ENCODE measurements at regions not wholly inside any gene's neighbourhood (a gene's known extent, or its start where the extent isn't known, plus 50 kb on each side); places are given as distances from the start of the nearest gene placed in this dataset.
"Not testable (repeated sequence)": the region's sequence is repeated elsewhere in the genome, so short reads cannot be mapped to it uniquely, and the experiment has no call there.

- DNase-seq, result no peak
Observed at GRCh38 chr3:181530584-181530983, 181.1 kb upstream of the SOX2 start.

- DNase-seq, result no peak
Observed at GRCh38 chr3:181521831-181522230, 189.9 kb upstream of the SOX2 start.

GRCh38 chr3:181518222-181518621 lies 193.5 kb upstream of the SOX2 start:
- DNase-seq, result no peak

GRCh38 chr3:181512787-181513186 lies 198.9 kb upstream of the SOX2 start:
- DNase-seq, result no peak

DNA sequence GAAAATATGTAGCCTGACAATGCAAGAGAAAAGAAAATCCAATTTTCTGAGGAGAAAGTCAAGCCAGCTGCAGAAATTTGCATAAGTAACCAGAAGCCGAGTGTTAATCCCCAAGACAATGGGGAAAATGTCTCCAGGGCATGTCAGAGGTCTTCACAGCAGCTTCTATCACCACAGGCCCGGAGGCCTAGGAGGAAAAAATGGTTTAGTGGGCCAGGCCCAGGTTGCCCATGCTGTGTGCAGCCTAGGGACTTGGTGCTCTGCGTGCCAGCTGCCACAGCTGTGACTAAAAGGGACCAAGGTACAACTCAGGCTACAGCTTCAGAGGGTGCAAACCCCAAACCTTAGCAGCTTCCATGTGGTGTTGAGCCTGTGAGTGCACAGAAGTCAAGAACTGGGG lies 201.2 kb upstream of the SOX2 start:
- no peak for DNase-seq

DNA sequence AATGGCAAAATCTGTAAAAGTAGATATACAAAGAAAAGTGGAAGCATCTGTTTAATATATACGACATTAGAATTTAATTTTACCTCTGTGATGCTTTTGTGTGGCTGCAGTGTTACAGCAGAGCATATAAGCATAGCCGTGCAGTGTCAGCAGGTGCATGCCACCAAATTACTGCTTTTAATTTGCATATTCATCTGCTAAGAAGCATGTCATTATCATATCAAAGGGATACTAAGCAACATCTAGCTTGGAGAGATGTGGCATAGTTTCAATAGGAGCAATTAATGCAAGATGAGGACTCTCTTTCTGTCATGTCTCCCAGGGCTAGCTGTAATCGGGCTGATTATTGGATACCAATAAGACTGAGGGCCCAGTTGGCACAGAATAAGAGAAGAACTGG lies 214.4 kb upstream of the SOX2 start:
- DNase-seq, result no peak

GRCh38 chr3:181493423-181493822 lies 218.3 kb upstream of the SOX2 start:
- DNase-seq, result no peak

DNA sequence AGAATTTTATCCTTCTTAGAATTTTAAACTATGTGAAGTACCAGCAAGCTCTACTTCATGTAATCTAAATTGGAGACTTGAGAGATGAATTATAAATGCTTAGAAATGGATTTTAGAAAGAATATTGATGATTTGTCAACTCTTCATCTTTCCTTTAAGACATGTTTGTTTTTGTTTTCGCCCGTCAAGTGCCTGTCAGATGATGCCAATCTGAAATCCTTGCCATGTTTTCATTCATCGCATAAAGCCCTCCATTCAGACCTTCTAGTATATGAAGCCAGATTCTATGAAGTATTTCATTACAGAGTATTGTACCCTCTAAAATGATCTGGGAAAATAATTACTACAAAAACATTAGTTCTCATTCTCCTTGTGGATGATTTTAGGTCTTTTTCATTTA lies 223.2 kb upstream of the SOX2 start:
- no peak for DNase-seq

- no peak for DNase-seq
Observed at GRCh38 chr3:181487236-181487978, 224.3 kb upstream of the SOX2 start.

DNA sequence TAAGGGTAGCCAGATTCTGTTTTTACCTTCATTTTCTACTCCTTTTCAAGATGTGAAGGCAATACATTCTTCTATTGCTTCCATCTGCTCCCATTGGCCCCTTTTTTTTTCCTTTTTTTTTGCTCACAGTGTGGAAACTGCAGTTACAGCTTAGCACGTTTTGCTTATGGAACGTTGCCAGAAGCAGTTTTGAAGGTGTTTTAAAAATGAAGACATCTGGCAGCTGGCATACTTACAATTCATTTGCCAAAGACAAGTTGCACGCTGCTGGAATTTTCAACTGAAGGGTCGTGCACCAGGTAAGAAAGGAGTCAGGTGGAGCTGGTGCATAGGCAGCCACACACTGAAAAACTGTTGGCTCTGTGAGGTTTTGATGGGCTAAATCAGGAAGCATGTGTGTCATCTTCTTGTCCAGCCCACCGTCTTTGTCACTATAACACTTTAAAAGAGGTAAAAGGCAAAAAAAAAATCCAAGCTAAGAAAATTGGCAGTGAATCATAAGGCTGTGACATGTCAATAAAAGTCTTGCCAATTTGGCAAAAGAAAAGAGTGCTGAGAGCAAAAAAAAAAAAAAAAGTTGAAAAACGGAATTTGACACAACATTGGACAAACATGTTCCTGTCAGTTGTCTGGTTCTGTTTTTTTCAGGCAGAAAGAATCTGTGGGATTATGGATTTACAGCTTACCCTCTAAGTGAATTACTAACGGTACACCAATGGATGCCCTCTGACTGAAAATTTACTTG lies 225.4 kb upstream of the SOX2 start:
- no peak for DNase-seq

- no peak for DNase-seq
Observed at GRCh38 chr3:181484026-181484425, 227.7 kb upstream of the SOX2 start.

GRCh38 chr3:181475146-181475545 lies 236.6 kb upstream of the SOX2 start:
- not testable (repeated sequence) for DNase-seq

DNA sequence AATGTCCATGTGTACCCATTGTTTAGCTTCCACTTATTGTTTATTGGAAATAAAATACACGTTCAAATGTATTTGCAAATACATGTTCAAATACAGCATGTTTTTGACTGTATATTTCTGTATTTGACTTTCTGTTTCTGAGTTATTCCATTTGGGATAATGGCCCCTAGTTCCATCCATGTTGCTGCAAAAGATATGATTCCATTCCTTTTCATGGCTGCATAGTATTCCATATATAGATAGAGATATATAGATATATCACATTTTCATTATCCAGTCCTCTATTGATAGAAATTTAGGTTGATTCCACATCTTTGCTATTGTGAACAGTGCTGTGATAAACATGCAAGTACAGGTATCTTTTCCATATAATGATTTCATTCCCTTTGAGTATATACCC lies 241.4 kb upstream of the SOX2 start:
- DNase-seq, result no peak

DNA sequence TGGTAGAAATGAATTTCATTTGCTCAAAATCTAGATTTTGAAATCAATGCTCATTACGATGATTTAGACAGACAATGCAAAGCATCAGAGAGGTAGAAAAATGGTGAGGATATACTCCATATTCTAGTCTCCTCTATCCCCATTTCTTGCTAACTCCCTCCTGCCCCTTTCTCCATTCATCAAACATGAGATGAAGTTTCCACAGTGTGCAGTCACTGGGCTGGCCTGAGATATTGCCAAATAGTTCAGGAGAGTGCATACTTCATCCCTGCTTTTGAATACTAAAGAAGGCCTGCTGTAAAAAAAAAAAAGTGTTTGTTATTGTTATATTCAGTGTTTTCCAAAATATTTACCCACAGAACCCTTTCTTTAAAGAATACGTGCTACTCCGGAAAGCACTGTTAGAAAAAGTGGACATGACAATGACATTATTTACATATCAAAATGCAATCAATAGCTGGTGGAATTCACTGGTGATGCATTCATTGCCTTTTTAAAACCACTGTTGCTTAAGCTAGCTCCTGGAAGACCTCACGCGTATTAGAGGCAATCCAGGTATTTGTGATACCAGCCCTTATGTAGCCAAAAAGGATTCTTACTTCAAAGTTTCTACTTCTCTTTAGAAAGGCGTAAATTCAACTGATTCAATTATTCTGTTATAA lies 247.6 kb upstream of the SOX2 start:
- no peak for DNase-seq

DNA sequence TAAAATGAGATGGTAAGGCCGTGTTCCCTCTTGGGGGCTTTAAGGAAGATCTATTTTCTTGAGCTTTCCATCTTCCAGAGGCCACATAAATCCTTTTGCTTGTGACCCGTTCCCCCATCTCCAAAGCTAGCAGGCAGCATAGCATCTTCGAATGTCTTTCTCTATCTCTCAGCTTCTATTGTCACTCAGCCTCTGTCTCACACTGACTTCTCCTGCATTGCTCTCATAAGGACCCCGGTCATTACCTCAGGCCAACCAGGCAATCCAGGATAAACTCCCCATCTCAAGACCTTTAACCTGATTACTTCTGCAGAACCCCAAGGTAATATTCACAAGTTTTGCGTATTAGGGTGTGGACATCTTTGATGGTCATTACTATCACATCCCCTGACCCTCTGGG lies 250.3 kb upstream of the SOX2 start:
- no peak for DNase-seq

DNA sequence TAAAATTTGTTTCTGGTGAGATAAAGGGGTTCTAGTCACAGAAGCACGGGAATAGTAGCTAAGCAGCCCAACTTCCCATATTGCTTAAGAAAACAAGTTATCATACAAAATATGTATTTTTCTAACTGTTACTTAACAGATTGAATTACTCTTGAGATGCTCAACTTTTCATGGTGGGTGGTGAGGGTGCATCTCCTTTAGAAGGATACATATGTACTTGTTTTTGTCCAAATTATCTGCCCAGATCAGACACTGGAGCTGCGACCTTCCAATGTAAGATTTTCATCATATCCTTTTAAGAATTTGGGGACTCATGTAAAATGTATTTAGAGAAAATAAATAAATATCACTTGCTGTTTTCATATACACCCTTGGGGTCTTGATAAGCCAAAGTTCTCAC lies 252.2 kb upstream of the SOX2 start:
- DNase-seq, result no peak

DNA sequence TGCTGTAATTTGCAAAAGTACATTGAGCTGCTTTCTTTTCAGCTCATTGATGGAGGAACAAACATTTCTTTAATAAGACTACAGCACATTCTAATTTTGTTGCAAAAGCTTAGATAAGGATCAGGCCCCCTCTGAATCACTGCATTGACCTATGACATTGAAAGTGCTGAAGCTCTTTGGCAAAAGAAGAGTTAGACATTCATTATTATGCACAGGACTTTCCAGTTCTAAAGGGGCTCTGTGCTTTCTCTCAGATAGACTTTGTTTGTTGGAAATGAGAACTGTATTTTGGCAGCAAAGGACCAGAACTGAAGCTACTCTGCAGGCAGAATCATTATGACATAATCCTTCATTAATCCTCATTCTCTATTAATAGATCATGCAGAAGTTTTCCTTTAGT lies 252.9 kb upstream of the SOX2 start:
- no peak for DNase-seq

DNA sequence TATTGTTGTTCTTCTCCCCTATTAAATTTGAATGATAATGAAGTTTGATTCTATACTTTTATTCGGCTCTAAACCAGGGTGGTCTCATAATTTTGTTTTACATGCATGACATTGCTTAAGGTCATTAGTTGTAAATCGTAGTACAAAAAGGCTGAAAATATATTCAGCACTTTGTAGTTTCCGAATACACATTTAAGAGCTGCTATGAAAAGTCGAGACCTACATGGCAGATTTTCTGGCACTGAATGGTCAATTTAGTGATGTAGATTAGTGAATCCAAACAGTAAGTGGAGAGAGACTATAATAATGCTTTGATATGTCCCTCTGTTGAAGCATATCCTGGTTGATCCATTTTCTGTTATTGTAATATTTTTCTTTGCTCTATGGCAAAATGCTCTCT lies 254.0 kb upstream of the SOX2 start:
- no peak for DNase-seq

DNA sequence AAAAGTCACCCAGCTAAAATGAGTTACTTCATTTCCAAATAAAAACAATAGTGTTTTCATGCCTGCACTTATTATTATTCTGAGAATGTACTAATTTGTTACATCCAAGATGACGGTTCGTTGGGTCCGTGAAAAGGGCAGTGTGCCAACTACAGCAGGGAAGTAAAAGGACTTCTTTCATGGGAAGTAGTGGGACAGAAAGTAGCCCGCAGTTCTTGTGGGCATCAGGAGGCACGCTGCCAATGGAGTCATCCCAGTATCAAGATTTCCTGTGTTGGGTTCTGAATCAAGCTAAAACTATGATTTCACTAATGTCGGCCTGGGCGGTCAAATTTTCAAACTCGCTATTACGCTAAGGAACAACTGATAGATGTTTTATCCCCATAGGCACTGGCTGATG lies 254.5 kb upstream of the SOX2 start:
- DNase-seq, result no peak

- DNase-seq, result no peak
Observed at GRCh38 chr3:181455276-181455675, 256.4 kb upstream of the SOX2 start.

- DNase-seq, result no peak
Observed at GRCh38 chr3:181454451-181455027, 257.2 kb upstream of the SOX2 start.

- DNase-seq, result no peak
Observed at GRCh38 chr3:181446741-181447140, 265.0 kb upstream of the SOX2 start.

DNA sequence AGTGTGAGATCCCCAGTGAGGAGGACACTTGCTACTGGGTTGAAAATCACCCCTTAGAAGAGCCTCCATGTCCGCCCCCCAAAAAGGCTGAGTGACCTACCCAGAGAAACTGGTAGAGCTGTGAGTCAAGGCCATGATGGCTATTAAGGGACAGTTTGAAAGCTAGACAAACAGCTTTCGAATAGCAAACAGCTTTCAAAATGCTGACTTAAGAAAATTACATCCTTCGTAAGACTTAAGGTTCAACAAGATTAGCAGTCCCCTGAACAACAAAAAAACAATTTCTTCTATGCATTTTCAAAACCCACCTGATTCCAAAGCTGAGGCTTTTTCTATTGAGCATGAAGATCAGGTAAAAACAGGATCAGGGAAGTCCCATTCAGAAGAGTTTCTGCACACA lies 269.7 kb upstream of the SOX2 start:
- DNase-seq, result no peak

- no peak for DNase-seq
Observed at GRCh38 chr3:181432992-181433391, 278.7 kb upstream of the SOX2 start.

Measured in SW 1271 (cell line).